ENCODE measurements at regions not wholly inside any gene's neighbourhood (a gene's known extent, or its start where the extent isn't known, plus 50 kb on each side); places are given as distances from the start of the nearest gene placed in this dataset.
"Not testable (repeated sequence)": the region's sequence is repeated elsewhere in the genome, so short reads cannot be mapped to it uniquely, and the experiment has no call there.

- no peak for DNase-seq (ENCODE audit: low read depth, low spot score)
These were observed 597.7 kb downstream of the BNC2 start for GRCh38 chr9:16272776-16273175.

GRCh38 chr9:16275795-16276624 lies 594.5 kb downstream of the BNC2 start:
- no peak for DNase-seq (ENCODE audit: low read depth, low spot score)

GRCh38 chr9:16276866-16277265 lies 593.6 kb downstream of the BNC2 start:
- no peak for DNase-seq (ENCODE audit: low read depth, low spot score)

GRCh38 chr9:16277471-16277960 lies 593.0 kb downstream of the BNC2 start:
- no peak for DNase-seq (ENCODE audit: low read depth, low spot score)

GRCh38 chr9:16278326-16278999 lies 592.0 kb downstream of the BNC2 start:
- no peak for DNase-seq (ENCODE audit: low read depth, low spot score)

- DNase-seq (ENCODE audit: low read depth, low spot score) = no peak
These were observed 588.8 kb downstream of the BNC2 start for GRCh38 chr9:16281707-16282106.

GRCh38 chr9:16282216-16282615 lies 588.3 kb downstream of the BNC2 start:
- DNase-seq (ENCODE audit: low read depth, low spot score) = no peak

- no peak for DNase-seq (ENCODE audit: low read depth, low spot score)
These were observed 587.8 kb downstream of the BNC2 start for GRCh38 chr9:16282718-16283117.

- no peak for DNase-seq (ENCODE audit: low read depth, low spot score)
These were observed 584.3 kb downstream of the BNC2 start for GRCh38 chr9:16286160-16286559.

- no peak for DNase-seq (ENCODE audit: low read depth, low spot score)
These were observed 580.8 kb downstream of the BNC2 start for GRCh38 chr9:16289639-16290038.

- DNase-seq (ENCODE audit: low read depth, low spot score) = no peak
These were observed 580.3 kb downstream of the BNC2 start for GRCh38 chr9:16290169-16290568.

- no peak for DNase-seq (ENCODE audit: low read depth, low spot score)
These were observed 578.5 kb downstream of the BNC2 start for GRCh38 chr9:16291921-16292320.

GRCh38 chr9:16293610-16294009 lies 576.9 kb downstream of the BNC2 start:
- DNase-seq (ENCODE audit: low read depth, low spot score) = no peak

GRCh38 chr9:16294133-16294770 lies 576.2 kb downstream of the BNC2 start:
- no peak for DNase-seq (ENCODE audit: low read depth, low spot score)

- DNase-seq (ENCODE audit: low read depth, low spot score) = not testable (repeated sequence)
These were observed 575.5 kb downstream of the BNC2 start for GRCh38 chr9:16294940-16295339.

- DNase-seq (ENCODE audit: low read depth, low spot score) = not testable (repeated sequence)
These were observed 571.1 kb downstream of the BNC2 start for GRCh38 chr9:16299368-16299767.

GRCh38 chr9:16303506-16303905 lies 567.0 kb downstream of the BNC2 start:
- DNase-seq (ENCODE audit: low read depth, low spot score) = no peak

GRCh38 chr9:16304301-16304700 lies 566.2 kb downstream of the BNC2 start:
- DNase-seq (ENCODE audit: low read depth, low spot score) = no peak

GRCh38 chr9:16306586-16306985 lies 563.9 kb downstream of the BNC2 start:
- no peak for DNase-seq (ENCODE audit: low read depth, low spot score)

- no peak for DNase-seq (ENCODE audit: low read depth, low spot score)
These were observed 562.8 kb downstream of the BNC2 start for GRCh38 chr9:16307626-16308195.

GRCh38 chr9:16308645-16309044 lies 561.8 kb downstream of the BNC2 start:
- no peak for DNase-seq (ENCODE audit: low read depth, low spot score)

- DNase-seq (ENCODE audit: low read depth, low spot score) = no peak
These were observed 561.4 kb downstream of the BNC2 start for GRCh38 chr9:16309082-16309468.

Data from iPS DF 19.7 (cell line).